ENCODE measurements at regions not wholly inside any gene's neighbourhood (a gene's known extent, or its start where the extent isn't known, plus 50 kb on each side); places are given as distances from the start of the nearest gene placed in this dataset.

- DNase-seq = no peak
- no peaks in the 10 kb centered on the region for H3K9me3 ChIP-seq (ENCODE audit: control insufficient read depth in 1 of 2, insufficient read depth in 1 of 2, low read length in 2 of 2)
- no peak overlapping the region for H3K4me3 ChIP-seq (ENCODE audit: low read length)
- Mint-ChIP-seq H3K27me3 (no peaks in the 10 kb centered on the region), H3K27ac (no peak overlapping the region), H3K4me3 (no peak overlapping the region), H3K9me3 (no peaks in the 10 kb centered on the region), H3K36me3 (ENCODE audit: low read depth) (no peaks in the 10 kb centered on the region), H3K4me1 (ENCODE audit: low read depth) (no peaks in the 10 kb centered on the region)
- H3K36me3 ChIP-seq (ENCODE audit: insufficient read depth, low read length) = no peaks in the 10 kb centered on the region
- no peak for TF ChIP-seq CTCF (IDR thresholded peaks at IDR 0.05)
- POLR2A ChIA-PET = no interaction called here
- no peak for ATAC-seq (ENCODE audit: poor library complexity)
- intact Hi-C loops (cut with DNase I, micrococcal nuclease) = no loop called here
- H3K27me3 ChIP-seq (ENCODE audit: control insufficient read depth in 1 of 2, insufficient read depth in 2 of 2, low read length in 2 of 2) = no peaks in the 10 kb centered on the region
- CTCF ChIA-PET = no interaction called here
- H3K4me1 ChIP-seq (ENCODE audit: insufficient read depth, low read length) = no peaks in the 10 kb centered on the region
- H3K27ac ChIP-seq (ENCODE audit: low read depth in 1 of 2, low read length in 2 of 2) = no peak overlapping the region
These were observed 208.5 kb downstream of the C12orf50 start for GRCh38 chr12:87820524-87821202.

- CTCF ChIA-PET = no interaction called here
These were observed 210.8 kb downstream of the C12orf50 start for GRCh38 chr12:87818441-87818840.

GRCh38 chr12:87815771-87816585 lies 213.2 kb downstream of the C12orf50 start:
- ChIA-PET CTCF (no interaction called here), POLR2A (no interaction called here)

More at GRCh38 chr12:87818441-87818840, 210.8 kb downstream of the C12orf50 start:
- no peaks in the 10 kb centered on the region for H3K36me3 ChIP-seq (ENCODE audit: insufficient read depth, low read length)
- Mint-ChIP-seq H3K9me3 (no peaks in the 10 kb centered on the region), H3K4me1 (ENCODE audit: low read depth) (no peaks in the 10 kb centered on the region), H3K27ac (no peak overlapping the region), H3K27me3 (no peaks in the 10 kb centered on the region), H3K4me3 (no peak overlapping the region), H3K36me3 (ENCODE audit: low read depth) (no peaks in the 10 kb centered on the region)
- no peak for DNase-seq
- H3K27me3 ChIP-seq (ENCODE audit: control insufficient read depth in 1 of 2, insufficient read depth in 2 of 2, low read length in 2 of 2) = no peaks in the 10 kb centered on the region
- no peak for TF ChIP-seq CTCF (IDR thresholded peaks at IDR 0.05)
- H3K4me3 ChIP-seq (ENCODE audit: low read length) = no peak overlapping the region
- intact Hi-C loops (cut with DNase I, micrococcal nuclease) = no loop called here
- H3K9me3 ChIP-seq (ENCODE audit: control insufficient read depth in 1 of 2, insufficient read depth in 1 of 2, low read length in 2 of 2) = no peaks in the 10 kb centered on the region
- H3K4me1 ChIP-seq (ENCODE audit: insufficient read depth, low read length) = no peaks in the 10 kb centered on the region
- ATAC-seq (ENCODE audit: poor library complexity) = no peak
- POLR2A ChIA-PET = no interaction called here
- no peak overlapping the region for H3K27ac ChIP-seq (ENCODE audit: low read depth in 1 of 2, low read length in 2 of 2)

More at GRCh38 chr12:87815771-87816585, 213.2 kb downstream of the C12orf50 start:
- ATAC-seq (ENCODE audit: poor library complexity) (no peak), DNase-seq (no peak)
- no peaks in the 10 kb centered on the region for H3K36me3 Mint-ChIP-seq (ENCODE audit: low read depth)
- Histone ChIP-seq H3K27me3 (ENCODE audit: control insufficient read depth in 1 of 2, insufficient read depth in 2 of 2, low read length in 2 of 2) (no peaks in the 10 kb centered on the region), H3K4me1 (ENCODE audit: insufficient read depth, low read length) (no peaks in the 10 kb centered on the region), H3K27ac (ENCODE audit: low read depth in 1 of 2, low read length in 2 of 2) (no peak overlapping the region), H3K9me3 (ENCODE audit: control insufficient read depth in 1 of 2, insufficient read depth in 1 of 2, low read length in 2 of 2) (no peaks in the 10 kb centered on the region), H3K4me3 (ENCODE audit: low read length) (no peak overlapping the region), H3K36me3 (ENCODE audit: insufficient read depth, low read length) (no peaks in the 10 kb centered on the region)
- intact Hi-C loops (cut with DNase I, micrococcal nuclease) = no loop called here
- no peaks in the 10 kb centered on the region for H3K4me1 Mint-ChIP-seq (ENCODE audit: low read depth)
- H3K9me3 Mint-ChIP-seq = no peaks in the 10 kb centered on the region
- no peak for TF ChIP-seq CTCF (IDR thresholded peaks at IDR 0.05)
- no peak overlapping the region for H3K27ac Mint-ChIP-seq
- no peaks in the 10 kb centered on the region for H3K27me3 Mint-ChIP-seq
- no peak overlapping the region for H3K4me3 Mint-ChIP-seq

Measured in CD4-positive, alpha-beta T cell (primary cell).